DOHH2 (cell line): ENCODE measurements at regions not wholly inside any gene's neighbourhood (a gene's known extent, or its start where the extent isn't known, plus 50 kb on each side); places are given as distances from the start of the nearest gene placed in this dataset.

ENCODE experiments used
- H3F3A ChIP-seq: fragments of 200-600 bp; sonication (generic), shearing (Covaris generic); 2 replicates; pipeline ENCODE4 v1.6.0; 2016; ENCODE audit warnings: antibody characterized with exemption, mild to moderate bottlenecking; ENCODE audit not compliant: control insufficient read depth, insufficient read depth
- H3K27ac ChIP-seq: fragments of 200-600 bp; sonication (generic); 2 replicates; pipeline ENCODE4 v1.5.1; 2014; ENCODE audit warnings: low read depth, mild to moderate bottlenecking, low read length, moderate library complexity
- H3K27me3 ChIP-seq: fragments of 200-600 bp; sonication (generic); 2 replicates; pipeline ENCODE4 v1.6.1; 2014; ENCODE audit warnings: mild to moderate bottlenecking, low read length, mixed read lengths; ENCODE audit not compliant: control insufficient read depth
- H3K36me3 ChIP-seq: fragments of 200-600 bp; sonication (generic); 2 replicates; pipeline ENCODE4 v1.6.1; 2014; ENCODE audit warnings: mild to moderate bottlenecking, low read length, moderate library complexity, mixed read lengths; ENCODE audit not compliant: control insufficient read depth
- H3K4me1 ChIP-seq: fragments of 200-600 bp; sonication (generic); 2 replicates; pipeline ENCODE4 v1.6.1; 2014; ENCODE audit warnings: mild to moderate bottlenecking, low read length, mixed read lengths; ENCODE audit not compliant: control insufficient read depth
- H3K4me2 ChIP-seq: fragments of 200-600 bp; sonication (generic); 2 replicates; pipeline ENCODE4 v1.6.0; 2014; ENCODE audit warnings: mild to moderate bottlenecking, low read length, moderate library complexity
- H3K4me3 ChIP-seq: fragments of 200-600 bp; sonication (generic); 2 replicates; pipeline ENCODE4 v1.5.1; 2014; ENCODE audit warnings: mild to moderate bottlenecking, low read length, mixed read lengths
- H3K79me2 ChIP-seq: fragments of 200-600 bp; sonication (generic); 2 replicates; pipeline ENCODE4 v1.6.1; 2014; ENCODE audit warnings: mild to moderate bottlenecking, low read length, mixed read lengths; ENCODE audit not compliant: control insufficient read depth
- H3K9me2 ChIP-seq: fragments of 200-600 bp; sonication (generic); replicated peaks from 2 replicates; pipeline ENCODE4 v1.6.1; 2014; ENCODE audit warnings: mild to moderate bottlenecking, low read length, mixed read lengths; ENCODE audit not compliant: control insufficient read depth
- H3K9me3 ChIP-seq: fragments of 200-600 bp; sonication (generic); 2 replicates; pipeline ENCODE4 v1.6.1; 2014; ENCODE audit warnings: antibody characterized with exemption, low read length, mixed read lengths; ENCODE audit not compliant: control insufficient read depth, insufficient read depth
- H4K20me1 ChIP-seq: fragments of 200-600 bp; sonication (generic); 2 replicates; pipeline ENCODE4 v1.6.0; 2014; ENCODE audit warnings: low read depth, mild to moderate bottlenecking, antibody characterized with exemption, low read length, moderate library complexity; ENCODE audit not compliant: control insufficient read depth, insufficient read depth
- EZH2phosphoT487 ChIP-seq: fragments of 200-600 bp; sonication (generic); IDR thresholded peaks from 2 replicates; pipeline ENCODE4 v1.6.1; 2017; ENCODE audit warnings: borderline replicate concordance, mild to moderate bottlenecking, antibody characterized with exemption, low read length, moderate library complexity, mixed read lengths
- TF ChIP-seq, protein P1 (sequence below): fragments of 200-600 bp; sonication (generic); IDR thresholded peaks from one replicate; pipeline ENCODE4 v1.5.1; 2014; ENCODE audit warnings: antibody characterized with exemption, mild to moderate bottlenecking, low read depth, low read length; ENCODE audit not compliant: poor library complexity, severe bottlenecking

DNA sequence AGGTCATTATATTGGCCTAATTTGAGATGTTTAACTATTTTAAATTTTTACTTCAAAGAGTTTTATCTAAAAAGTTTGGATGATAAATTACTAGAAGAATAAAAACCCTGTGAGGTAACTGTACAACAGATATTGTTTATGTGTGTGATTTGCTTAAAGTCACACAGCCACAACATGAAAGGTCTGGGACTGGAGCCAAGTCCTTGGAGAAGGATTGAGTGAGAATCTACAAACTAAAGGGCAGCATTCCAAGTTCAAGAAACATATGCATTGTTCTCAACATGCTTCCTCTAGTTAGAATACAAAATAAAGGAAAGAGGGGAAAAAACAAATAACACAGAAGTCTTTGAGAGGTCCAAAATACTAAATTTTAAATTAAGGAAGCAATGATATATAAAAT, 131.5 kb upstream of the MON1B start:
- TF ChIP-seq, protein P1, sequence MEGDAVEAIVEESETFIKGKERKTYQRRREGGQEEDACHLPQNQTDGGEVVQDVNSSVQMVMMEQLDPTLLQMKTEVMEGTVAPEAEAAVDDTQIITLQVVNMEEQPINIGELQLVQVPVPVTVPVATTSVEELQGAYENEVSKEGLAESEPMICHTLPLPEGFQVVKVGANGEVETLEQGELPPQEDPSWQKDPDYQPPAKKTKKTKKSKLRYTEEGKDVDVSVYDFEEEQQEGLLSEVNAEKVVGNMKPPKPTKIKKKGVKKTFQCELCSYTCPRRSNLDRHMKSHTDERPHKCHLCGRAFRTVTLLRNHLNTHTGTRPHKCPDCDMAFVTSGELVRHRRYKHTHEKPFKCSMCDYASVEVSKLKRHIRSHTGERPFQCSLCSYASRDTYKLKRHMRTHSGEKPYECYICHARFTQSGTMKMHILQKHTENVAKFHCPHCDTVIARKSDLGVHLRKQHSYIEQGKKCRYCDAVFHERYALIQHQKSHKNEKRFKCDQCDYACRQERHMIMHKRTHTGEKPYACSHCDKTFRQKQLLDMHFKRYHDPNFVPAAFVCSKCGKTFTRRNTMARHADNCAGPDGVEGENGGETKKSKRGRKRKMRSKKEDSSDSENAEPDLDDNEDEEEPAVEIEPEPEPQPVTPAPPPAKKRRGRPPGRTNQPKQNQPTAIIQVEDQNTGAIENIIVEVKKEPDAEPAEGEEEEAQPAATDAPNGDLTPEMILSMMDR, result no peak
- TF ChIP-seq EZH2phosphoT487, result no peak
- no peaks in the 10 kb centered on the region for H3K9me2 ChIP-seq
- H3K4me1 ChIP-seq, result peaks cover 84% of the 10 kb centered on the region
- peaks cover 31% of the 10 kb centered on the region for H3F3A ChIP-seq
- no peak overlapping the region for H3K4me2 ChIP-seq
- peaks cover 33% of the 10 kb centered on the region for H3K9me3 ChIP-seq
- H3K36me3 ChIP-seq, result peaks cover 28% of the 10 kb centered on the region
- H3K27me3 ChIP-seq, result no peaks in the 10 kb centered on the region
- no peaks in the 10 kb centered on the region for H4K20me1 ChIP-seq
- H3K79me2 ChIP-seq, result no peaks in the 10 kb centered on the region
- no peak overlapping the region for H3K4me3 ChIP-seq
- no peak overlapping the region for H3K27ac ChIP-seq

DNA sequence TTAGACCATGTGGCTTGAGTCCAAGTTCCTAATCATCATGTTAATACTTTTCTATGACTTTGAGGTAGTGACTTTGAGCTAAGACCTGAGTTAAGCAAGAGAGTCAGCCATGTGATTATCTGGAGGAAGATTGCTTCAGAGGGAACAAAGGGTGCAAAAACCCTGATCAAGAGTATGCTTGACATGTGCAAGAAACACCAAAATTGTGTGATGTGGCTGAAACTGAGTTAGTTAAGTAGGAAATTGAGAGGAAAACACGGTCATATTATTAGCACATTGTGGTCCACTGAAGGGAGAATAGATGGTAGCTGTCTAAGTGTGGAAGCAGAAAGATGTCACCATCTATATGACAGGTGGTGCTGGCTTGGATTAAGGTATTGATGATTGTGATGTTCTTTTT, 130.4 kb upstream of the MON1B start:
- H3K27ac ChIP-seq, result peak overlapping the region; percentile 27
- TF ChIP-seq, protein P1, result no peak
- TF ChIP-seq EZH2phosphoT487, result no peak
- H3K9me3 ChIP-seq, result peaks cover 26% of the 10 kb centered on the region
- H3K4me1 ChIP-seq, result peaks cover 76% of the 10 kb centered on the region
- peaks cover 24% of the 10 kb centered on the region for H3K36me3 ChIP-seq
- no peak overlapping the region for H3K4me3 ChIP-seq
- H3K79me2 ChIP-seq, result no peaks in the 10 kb centered on the region
- H3K9me2 ChIP-seq, result no peaks in the 10 kb centered on the region
- H3K4me2 ChIP-seq, result peak overlapping the region; percentile 8
- H3K27me3 ChIP-seq, result no peaks in the 10 kb centered on the region
- peaks cover 21% of the 10 kb centered on the region for H3F3A ChIP-seq
- H4K20me1 ChIP-seq, result no peaks in the 10 kb centered on the region

DNA sequence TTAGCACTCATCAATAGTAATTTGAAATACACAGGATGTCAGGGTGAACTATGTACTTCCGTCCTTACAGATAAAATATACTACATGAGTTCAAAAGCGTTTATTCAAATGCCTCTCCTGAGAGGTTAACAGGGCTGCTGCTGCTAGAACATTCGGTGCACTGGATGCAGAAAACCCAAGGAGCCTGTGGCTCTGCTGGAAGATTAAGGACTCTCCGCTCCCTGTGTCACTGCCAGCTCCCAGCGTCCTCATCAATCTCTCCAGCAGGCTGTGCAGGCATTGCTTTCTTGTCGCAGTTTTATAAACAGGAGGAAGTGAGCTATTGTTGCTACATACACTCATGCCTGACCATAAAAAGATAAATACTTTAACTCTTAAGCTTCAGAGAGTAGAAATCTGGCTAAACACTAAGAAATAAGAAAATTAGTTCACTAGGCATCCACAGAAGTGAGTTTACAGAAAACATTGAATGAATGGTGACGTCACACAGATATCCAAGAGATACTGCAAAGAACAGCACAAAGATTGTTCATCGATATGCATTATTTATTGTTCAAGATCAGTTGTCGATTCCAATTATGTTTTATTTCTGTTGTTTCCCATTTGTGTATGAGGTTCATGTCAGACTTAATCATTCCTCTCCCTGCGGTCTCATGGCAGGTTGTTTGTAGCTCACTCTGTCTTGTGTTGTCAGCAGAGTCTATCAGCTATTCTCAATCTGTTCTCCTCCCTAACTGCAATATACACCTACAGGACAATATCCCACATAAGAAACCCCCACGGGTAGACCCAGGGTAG, 127.9 kb upstream of the MON1B start:
- H4K20me1 ChIP-seq, result no peaks in the 10 kb centered on the region
- no peaks in the 10 kb centered on the region for H3K9me2 ChIP-seq
- H3F3A ChIP-seq, result peaks cover 6% of the 10 kb centered on the region
- no peak for TF ChIP-seq EZH2phosphoT487
- TF ChIP-seq, protein P1, result no peak
- H3K27ac ChIP-seq, result no peak overlapping the region
- H3K9me3 ChIP-seq, result peaks cover 26% of the 10 kb centered on the region
- H3K4me2 ChIP-seq, result no peak overlapping the region
- H3K79me2 ChIP-seq, result no peaks in the 10 kb centered on the region
- H3K4me1 ChIP-seq, result peaks cover 76% of the 10 kb centered on the region
- no peaks in the 10 kb centered on the region for H3K27me3 ChIP-seq
- H3K4me3 ChIP-seq, result no peak overlapping the region
- peaks cover 28% of the 10 kb centered on the region for H3K36me3 ChIP-seq
